ENCODE measurements at regions not wholly inside any gene's neighbourhood (a gene's known extent, or its start where the extent isn't known, plus 50 kb on each side); places are given as distances from the start of the nearest gene placed in this dataset.
A peak's percentile ranks its signal among the peaks of the same experiment; 100 is the strongest.

- no peak for DNase-seq (ENCODE audit: low read depth in 3 of 3)
These were observed 92.7 kb upstream of the GPR26 start for GRCh38 chr10:123573236-123574108.

GRCh38 chr10:123574109-123574698, 92.0 kb upstream of the GPR26 start:
- no peak for DNase-seq (ENCODE audit: low read depth in 3 of 3)

GRCh38 chr10:123575105-123575504, 91.0 kb upstream of the GPR26 start:
- DNase-seq (ENCODE audit: low read depth in 3 of 3), result no peak

- no peak for DNase-seq (ENCODE audit: low read depth in 3 of 3)
These were observed 89.4 kb upstream of the GPR26 start for GRCh38 chr10:123576706-123577105.

GRCh38 chr10:123577921-123578461, 88.2 kb upstream of the GPR26 start:
- DNase-seq (ENCODE audit: low read depth in 3 of 3), result no peak

- no peak for DNase-seq (ENCODE audit: low read depth in 3 of 3)
These were observed 87.4 kb upstream of the GPR26 start for GRCh38 chr10:123578721-123579120.

GRCh38 chr10:123579675-123580074, 86.5 kb upstream of the GPR26 start:
- DNase-seq (ENCODE audit: low read depth in 3 of 3), result no peak

GRCh38 chr10:123580426-123580825, 85.7 kb upstream of the GPR26 start:
- DNase-seq (ENCODE audit: low read depth in 3 of 3), result no peak

- no peak for DNase-seq (ENCODE audit: low read depth in 3 of 3)
These were observed 84.5 kb upstream of the GPR26 start for GRCh38 chr10:123581656-123582055.

- peak; percentile 24 to 33 (median 32) for DNase-seq (ENCODE audit: low read depth in 3 of 3)
These were observed 83.8 kb upstream of the GPR26 start for GRCh38 chr10:123582084-123582989.

- DNase-seq (ENCODE audit: low read depth in 3 of 3), result no peak
These were observed 82.3 kb upstream of the GPR26 start for GRCh38 chr10:123583639-123584418.

- DNase-seq (ENCODE audit: low read depth in 3 of 3), result no peak
These were observed 81.8 kb upstream of the GPR26 start for GRCh38 chr10:123584419-123584775.

- no peak for DNase-seq (ENCODE audit: low read depth in 3 of 3)
These were observed 80.4 kb upstream of the GPR26 start for GRCh38 chr10:123585477-123586445.

GRCh38 chr10:123587110-123587509, 79.0 kb upstream of the GPR26 start:
- DNase-seq (ENCODE audit: low read depth in 3 of 3), result no peak

GRCh38 chr10:123588386-123588914, 77.7 kb upstream of the GPR26 start:
- no peak for DNase-seq (ENCODE audit: low read depth in 3 of 3)

- DNase-seq (ENCODE audit: low read depth in 3 of 3), result no peak
These were observed 70.5 kb upstream of the GPR26 start for GRCh38 chr10:123595661-123596060.

GRCh38 chr10:123597676-123598075, 68.5 kb upstream of the GPR26 start:
- no peak for DNase-seq (ENCODE audit: low read depth in 3 of 3)

GRCh38 chr10:123599366-123599849, 66.7 kb upstream of the GPR26 start:
- DNase-seq (ENCODE audit: low read depth in 3 of 3), result no peak

GRCh38 chr10:123600177-123600576, 66.0 kb upstream of the GPR26 start:
- no peak for DNase-seq (ENCODE audit: low read depth in 3 of 3)

- no peak for DNase-seq (ENCODE audit: low read depth in 3 of 3)
These were observed 63.0 kb upstream of the GPR26 start for GRCh38 chr10:123603130-123603529.
